HG03460 (cell line): ENCODE measurements at regions not wholly inside any gene's neighbourhood (a gene's known extent, or its start where the extent isn't known, plus 50 kb on each side); places are given as distances from the start of the nearest gene placed in this dataset.
"Not testable (repeated sequence)": the region's sequence is repeated elsewhere in the genome, so short reads cannot be mapped to it uniquely, and the experiment has no call there.

Experiments
- ATAC-seq: cut with Tn5 transposase; IDR thresholded peaks from one replicate; pipeline ENCODE4 v1.9.1; 2021; ENCODE audit not compliant: unreplicated experiment

- no peak for ATAC-seq
These were observed 575.2 kb downstream of the PIK3C3 start for GRCh38 chr18:42530276-42530675.

GRCh38 chr18:42532119-42532518, 577.1 kb downstream of the PIK3C3 start:
- no peak for ATAC-seq

- no peak for ATAC-seq
These were observed 578.1 kb downstream of the PIK3C3 start for GRCh38 chr18:42533009-42533575.

GRCh38 chr18:42533616-42534015, 578.6 kb downstream of the PIK3C3 start:
- ATAC-seq, result no peak

- no peak for ATAC-seq
These were observed 579.3 kb downstream of the PIK3C3 start for GRCh38 chr18:42534313-42534712.

GRCh38 chr18:42536442-42536841, 579.0 kb downstream of the RIT2 start:
- no peak for ATAC-seq

GRCh38 chr18:42537291-42537690, 578.2 kb downstream of the RIT2 start:
- ATAC-seq, result no peak

GRCh38 chr18:42544901-42545300, 570.6 kb downstream of the RIT2 start:
- no peak for ATAC-seq

GRCh38 chr18:42545825-42546224, 569.7 kb downstream of the RIT2 start:
- no peak for ATAC-seq

- ATAC-seq, result no peak
These were observed 567.0 kb downstream of the RIT2 start for GRCh38 chr18:42548493-42548892.

GRCh38 chr18:42549596-42549995, 565.9 kb downstream of the RIT2 start:
- ATAC-seq, result no peak

GRCh38 chr18:42552559-42552958, 562.9 kb downstream of the RIT2 start:
- ATAC-seq, result not testable (repeated sequence)

- no peak for ATAC-seq
These were observed 556.3 kb downstream of the RIT2 start for GRCh38 chr18:42559069-42559690.

GRCh38 chr18:42561521-42561920, 554.0 kb downstream of the RIT2 start:
- no peak for ATAC-seq

GRCh38 chr18:42563995-42564394, 551.5 kb downstream of the RIT2 start:
- ATAC-seq, result no peak

GRCh38 chr18:42564761-42565160, 550.7 kb downstream of the RIT2 start:
- ATAC-seq, result no peak

GRCh38 chr18:42568773-42569172, 546.7 kb downstream of the RIT2 start:
- no peak for ATAC-seq

- no peak for ATAC-seq
These were observed 540.6 kb downstream of the RIT2 start for GRCh38 chr18:42574871-42575270.

- ATAC-seq, result no peak
These were observed 539.4 kb downstream of the RIT2 start for GRCh38 chr18:42576124-42576523.

GRCh38 chr18:42578792-42579191, 536.7 kb downstream of the RIT2 start:
- ATAC-seq, result no peak

- no peak for ATAC-seq
These were observed 533.2 kb downstream of the RIT2 start for GRCh38 chr18:42582266-42582665.

- no peak for ATAC-seq
These were observed 532.2 kb downstream of the RIT2 start for GRCh38 chr18:42583283-42583731.

GRCh38 chr18:42586601-42587000, 528.9 kb downstream of the RIT2 start:
- ATAC-seq, result no peak
